NT2/D1 (cell line): ENCODE measurements at regions not wholly inside any gene's neighbourhood (a gene's known extent, or its start where the extent isn't known, plus 50 kb on each side); places are given as distances from the start of the nearest gene placed in this dataset.

Experiments
- DNase-seq: peaks from one replicate; pipeline ENCODE4 v3.0.0-alpha.2; 2011; ENCODE audit warnings: low read depth, low spot score
- H3K27me3 ChIP-seq: 2 replicates; pipeline ENCODE4 v1.6.0; 2011; ENCODE audit warnings: mild to moderate bottlenecking; ENCODE audit not compliant: insufficient read length, insufficient read depth
- H3K36me3 ChIP-seq: 2 replicates; pipeline ENCODE4 v1.6.1; 2011; ENCODE audit warnings: mild to moderate bottlenecking, low read length, mixed read lengths; ENCODE audit not compliant: insufficient read depth, insufficient read length
- H3K4me1 ChIP-seq: 2 replicates; pipeline ENCODE4 v1.5.1; 2011; ENCODE audit not compliant: insufficient read depth, insufficient read length
- H3K4me3 ChIP-seq: 2 replicates; pipeline ENCODE4 v1.5.1; 2011; ENCODE audit warnings: low read depth; ENCODE audit not compliant: insufficient read length
- H3K9ac ChIP-seq: 2 replicates; pipeline ENCODE4 v1.6.0; 2011; ENCODE audit warnings: low read depth; ENCODE audit not compliant: insufficient read length
- H3K9me3 ChIP-seq: 2 replicates; pipeline ENCODE4 v1.5.1; 2011; ENCODE audit warnings: mild to moderate bottlenecking, low read length; ENCODE audit not compliant: insufficient read depth
- SUZ12 ChIP-seq: IDR thresholded peaks from 2 replicates; pipeline ENCODE4 v1.6.1; 2011; ENCODE audit not compliant: insufficient read length, insufficient read depth; ENCODE audit errors: extremely low read depth
- YY1 ChIP-seq: IDR thresholded peaks from 2 replicates; pipeline ENCODE4 v1.6.1; 2011; ENCODE audit not compliant: insufficient read length, insufficient read depth
- ZNF274 ChIP-seq: IDR thresholded peaks from 2 replicates; pipeline ENCODE4 v1.6.1; 2011; ENCODE audit warnings: mild to moderate bottlenecking, low read depth, low read length

DNA sequence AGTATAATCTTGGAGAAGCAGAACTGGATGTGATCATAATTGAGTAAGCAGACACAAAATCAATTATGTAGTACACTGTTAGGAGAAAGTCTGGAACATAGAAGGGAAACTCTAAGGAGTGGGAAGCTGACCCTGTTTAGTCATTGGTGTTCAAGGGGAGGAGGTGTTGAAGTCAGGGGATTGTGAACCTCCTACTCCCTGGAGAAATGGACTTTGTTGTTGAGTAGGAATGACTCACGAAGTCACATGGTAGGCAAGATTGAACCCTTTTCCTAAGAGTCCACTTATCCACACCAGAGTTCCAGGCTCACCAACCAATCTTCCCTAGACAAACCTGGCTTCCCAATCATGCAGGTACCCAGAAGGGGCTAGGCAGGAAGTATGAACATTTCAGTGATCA, 81.0 kb upstream of the BCL11A start:
- H3K36me3 ChIP-seq: no peaks in the 10 kb centered on the region
- H3K9me3 ChIP-seq: peaks cover 3% of the 10 kb centered on the region; the same call in 1 of the 2 replicates
- TF ChIP-seq ZNF274: no peak
- no peak for TF ChIP-seq YY1
- TF ChIP-seq SUZ12: no peak
- peaks cover 2% of the 10 kb centered on the region for H3K4me1 ChIP-seq
- no peaks in the 10 kb centered on the region for H3K27me3 ChIP-seq
- H3K9ac ChIP-seq: no peak overlapping the region
- no peak for DNase-seq
- H3K4me3 ChIP-seq: no peak overlapping the region

DNA sequence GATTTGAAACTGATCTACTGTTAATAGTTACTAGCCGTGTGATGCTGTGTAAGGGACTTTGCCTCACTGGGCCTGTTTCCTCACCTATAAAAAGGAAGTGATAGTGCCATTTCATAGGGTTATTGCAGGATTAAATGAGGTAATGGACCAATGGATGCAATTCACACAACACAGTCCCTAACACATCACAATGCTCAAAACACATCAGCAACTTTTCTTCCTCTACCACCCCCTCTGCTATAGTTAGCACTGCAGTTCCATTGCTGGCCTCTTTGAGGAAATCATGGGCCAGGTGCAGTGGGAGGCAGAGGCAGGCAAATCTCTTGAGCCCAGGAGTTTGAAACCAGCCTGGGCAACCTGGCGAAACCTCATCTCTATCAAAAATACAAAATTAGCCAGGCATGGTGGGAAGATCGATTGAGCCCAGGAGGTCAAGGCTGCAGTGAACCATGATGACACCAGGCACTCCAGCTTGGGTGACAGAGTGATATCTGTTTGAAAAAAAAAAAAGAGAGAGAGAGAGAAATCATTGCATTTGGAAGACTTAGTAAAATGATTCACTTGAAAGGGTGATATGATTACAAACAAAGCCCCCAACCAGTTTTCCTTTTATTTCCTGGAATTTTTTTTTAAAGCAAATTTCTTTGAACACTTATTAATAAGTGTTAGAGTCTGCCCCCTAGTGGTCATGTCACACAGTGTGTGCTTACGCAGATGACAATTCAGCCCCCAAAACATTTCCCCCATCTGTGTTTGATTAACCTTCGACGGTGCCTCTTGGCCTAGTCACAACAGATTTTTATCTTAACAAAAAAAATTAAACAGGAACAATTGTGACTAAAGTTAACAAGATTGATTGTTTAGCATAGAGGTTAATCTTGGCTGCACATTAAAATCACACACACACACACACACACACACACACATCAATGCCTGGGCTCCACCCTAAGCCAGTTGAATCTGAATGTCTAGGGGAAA, 88.6 kb upstream of the BCL11A start:
- TF ChIP-seq SUZ12 (no peak), YY1 (no peak), ZNF274 (no peak)
- H3K4me1 ChIP-seq: no peaks in the 10 kb centered on the region
- no peaks in the 10 kb centered on the region for H3K36me3 ChIP-seq
- no peaks in the 10 kb centered on the region for H3K27me3 ChIP-seq
- peak; percentile 18 for DNase-seq
- H3K4me3 ChIP-seq: no peak overlapping the region
- H3K9ac ChIP-seq: no peak overlapping the region
- H3K9me3 ChIP-seq: no peaks in the 10 kb centered on the region

DNA sequence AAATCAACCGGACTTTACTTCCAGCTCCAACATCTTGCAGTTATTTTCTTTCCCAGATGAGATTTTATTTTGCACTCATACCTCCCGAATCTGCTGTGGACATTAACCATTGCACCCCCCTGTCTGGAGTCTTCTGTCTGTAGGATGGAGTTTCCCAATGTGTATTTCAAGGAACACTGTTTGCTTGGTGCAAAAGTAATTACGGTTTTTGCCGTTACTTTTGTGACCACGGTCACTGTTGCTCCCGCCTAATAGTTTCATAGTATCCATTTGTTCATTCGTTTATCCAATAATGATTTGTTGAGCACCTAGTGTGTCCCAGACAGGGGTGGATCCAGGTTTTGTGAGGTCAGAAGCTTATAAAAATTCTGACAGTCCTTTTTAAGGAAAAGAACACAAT, 90.3 kb upstream of the BCL11A start:
- TF ChIP-seq SUZ12 (no peak), ZNF274 (no peak), YY1 (no peak)
- no peaks in the 10 kb centered on the region for H3K27me3 ChIP-seq
- H3K4me1 ChIP-seq: no peaks in the 10 kb centered on the region
- no peaks in the 10 kb centered on the region for H3K36me3 ChIP-seq
- DNase-seq: no peak
- no peak overlapping the region for H3K4me3 ChIP-seq
- H3K9me3 ChIP-seq: no peaks in the 10 kb centered on the region
- no peak overlapping the region for H3K9ac ChIP-seq

DNA sequence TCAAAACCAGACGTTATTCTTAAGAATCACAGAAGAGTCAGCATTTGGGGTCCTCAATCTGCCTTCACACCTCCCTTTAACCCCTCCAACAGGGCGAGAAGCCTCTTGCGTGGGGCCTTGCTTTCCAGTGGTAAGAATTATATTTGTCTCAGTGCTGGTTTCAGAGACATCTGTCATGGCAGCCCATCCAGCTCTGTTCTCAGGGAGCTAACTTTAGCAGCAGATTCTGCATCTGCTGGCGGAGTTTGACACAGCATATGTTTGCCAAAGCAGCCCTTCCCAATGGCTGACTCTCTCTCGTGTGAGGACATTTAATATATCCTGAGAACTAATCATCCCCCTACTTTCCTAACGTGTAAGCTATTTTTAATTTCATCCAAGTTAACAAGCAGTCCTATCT, 91.5 kb upstream of the BCL11A start:
- Histone ChIP-seq H3K4me1 (no peaks in the 10 kb centered on the region), H3K27me3 (no peaks in the 10 kb centered on the region)

DNA sequence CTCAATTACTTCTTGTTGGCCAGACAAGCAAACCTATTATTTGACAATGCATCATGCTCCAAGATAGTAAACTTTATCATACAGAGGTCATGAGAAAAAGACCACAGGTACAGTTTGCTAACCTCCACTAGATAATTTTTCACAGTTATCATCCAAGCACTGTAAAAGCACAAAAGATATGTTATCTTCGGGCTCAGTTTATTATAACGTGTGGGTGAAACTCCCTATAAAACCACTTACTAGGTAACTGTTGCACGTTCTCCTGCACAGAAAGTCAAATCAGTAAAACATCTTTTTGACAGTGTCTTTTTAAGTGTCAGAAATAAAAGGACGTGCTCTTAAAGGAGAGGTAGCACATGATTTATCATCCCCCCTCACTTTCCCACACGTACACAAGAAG, 94.7 kb upstream of the BCL11A start:
- no peaks in the 10 kb centered on the region for H3K36me3 ChIP-seq
- DNase-seq: no peak
- H3K4me1 ChIP-seq: no peaks in the 10 kb centered on the region
- no peak overlapping the region for H3K9ac ChIP-seq
- no peaks in the 10 kb centered on the region for H3K9me3 ChIP-seq
- no peaks in the 10 kb centered on the region for H3K27me3 ChIP-seq
- TF ChIP-seq YY1 (no peak), ZNF274 (no peak), SUZ12 (no peak)
- H3K4me3 ChIP-seq: no peak overlapping the region

More for the DNA sequence above, 91.5 kb upstream of the BCL11A start:
- Histone ChIP-seq H3K9me3 (no peaks in the 10 kb centered on the region), H3K4me3 (no peak overlapping the region), H3K9ac (no peak overlapping the region), H3K36me3 (no peaks in the 10 kb centered on the region)
- DNase-seq: no peak
- TF ChIP-seq YY1: no peak
- no peak for TF ChIP-seq SUZ12
- no peak for TF ChIP-seq ZNF274

DNA sequence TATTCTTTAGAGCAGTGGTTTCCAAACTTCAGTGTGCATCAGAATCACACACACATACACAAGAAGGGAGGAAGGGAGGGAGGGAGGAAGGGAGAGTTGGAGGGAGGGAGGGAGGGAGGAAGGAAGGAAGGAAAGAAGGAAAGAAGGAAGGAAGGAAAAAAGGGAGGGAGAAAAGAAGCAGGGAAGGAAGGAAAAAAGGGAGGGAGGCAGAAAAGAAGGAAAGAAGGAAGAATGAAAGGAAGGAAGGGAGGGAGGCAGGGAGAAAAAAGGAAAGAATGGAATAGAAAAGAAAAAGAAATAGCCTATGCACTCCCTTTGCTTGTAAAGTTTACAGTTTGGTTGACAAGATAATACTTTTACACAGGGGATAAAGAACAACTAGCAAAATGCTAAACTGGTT, 96.3 kb upstream of the BCL11A start:
- Histone ChIP-seq H3K4me3 (no peak overlapping the region), H3K36me3 (no peaks in the 10 kb centered on the region), H3K9ac (no peak overlapping the region), H3K9me3 (no peaks in the 10 kb centered on the region), H3K27me3 (no peaks in the 10 kb centered on the region), H3K4me1 (no peaks in the 10 kb centered on the region)
- TF ChIP-seq SUZ12 (no peak), ZNF274 (no peak), YY1 (no peak)
- no peak for DNase-seq

DNA sequence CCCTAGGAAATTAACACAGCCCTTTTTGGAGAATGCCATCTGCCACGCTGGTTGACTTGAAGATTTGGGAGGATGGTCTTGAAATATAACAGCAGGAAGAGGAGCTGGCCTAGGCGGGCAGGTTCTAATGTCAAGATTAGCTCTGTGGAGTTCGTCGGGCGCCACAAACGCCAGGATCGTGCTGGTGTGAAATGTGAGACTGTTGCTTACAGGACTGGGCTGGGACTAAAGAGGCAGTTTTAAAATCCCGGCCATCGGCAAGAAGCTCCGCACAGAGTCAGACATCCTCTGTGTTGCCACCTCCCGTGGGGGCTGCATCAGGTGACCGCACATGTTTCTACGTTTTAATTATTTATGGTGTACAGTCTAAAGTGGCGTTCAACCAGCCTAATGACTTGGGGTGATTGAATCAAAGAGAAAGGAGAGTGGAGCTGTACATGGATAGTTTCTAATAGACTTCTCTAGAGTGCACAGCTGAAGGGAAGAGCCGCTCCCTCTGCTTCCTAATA, 99.4 kb upstream of the BCL11A start:
- H3K4me3 ChIP-seq: no peak overlapping the region
- no peaks in the 10 kb centered on the region for H3K4me1 ChIP-seq
- TF ChIP-seq YY1: no peak
- TF ChIP-seq SUZ12: no peak
- TF ChIP-seq ZNF274: no peak
- H3K9ac ChIP-seq: no peak overlapping the region
- H3K27me3 ChIP-seq: no peaks in the 10 kb centered on the region
- DNase-seq: no peak
- no peaks in the 10 kb centered on the region for H3K9me3 ChIP-seq
- no peaks in the 10 kb centered on the region for H3K36me3 ChIP-seq
